Myocyte (in vitro differentiated cells): ENCODE measurements at regions not wholly inside any gene's neighbourhood (a gene's known extent, or its start where the extent isn't known, plus 50 kb on each side); places are given as distances from the start of the nearest gene placed in this dataset.
A peak's percentile ranks its signal among the peaks of the same experiment; 100 is the strongest.
"Not testable (repeated sequence)": the region's sequence is repeated elsewhere in the genome, so short reads cannot be mapped to it uniquely, and the experiment has no call there.

Experiments used
- DNase-seq: peaks from one replicate; pipeline ENCODE4 v3.0.0-alpha.2; 2012; ENCODE audit warnings: low read depth

- no peak for DNase-seq
These were observed 266.2 kb downstream of the KTN1 start for GRCh38 chr14:55845963-55846825.

GRCh38 chr14:55846826-55847446 lies 266.9 kb downstream of the KTN1 start:
- DNase-seq = no peak

- peak; percentile 8 for DNase-seq
These were observed 267.8 kb downstream of the KTN1 start for GRCh38 chr14:55847766-55848165.

DNA sequence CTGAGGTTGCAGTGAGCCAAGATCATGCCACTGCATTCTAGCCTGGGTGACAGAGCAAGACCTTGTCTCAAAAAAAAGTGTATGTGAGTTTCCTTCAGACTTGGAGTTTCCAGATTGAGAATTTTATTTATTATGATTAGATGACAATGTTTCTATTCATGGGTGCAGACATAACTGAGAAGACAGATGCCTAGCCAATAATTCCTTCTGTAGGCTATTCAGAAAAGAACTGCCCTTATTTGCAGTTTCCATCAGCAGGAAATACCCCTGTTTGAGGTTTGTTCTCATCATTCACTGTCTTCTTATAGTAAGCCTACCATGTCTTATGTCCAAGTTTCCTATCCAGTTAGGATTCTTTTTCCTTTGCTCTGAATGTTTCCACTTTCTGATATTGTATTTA lies 269.0 kb downstream of the KTN1 start:
- DNase-seq = no peak

- DNase-seq = no peak
These were observed 268.4 kb upstream of the PELI2 start for GRCh38 chr14:55849833-55850232.

- peak; percentile 17 for DNase-seq
These were observed 267.4 kb upstream of the PELI2 start for GRCh38 chr14:55850825-55851241.

GRCh38 chr14:55851301-55851700 lies 266.9 kb upstream of the PELI2 start:
- DNase-seq = no peak

DNA sequence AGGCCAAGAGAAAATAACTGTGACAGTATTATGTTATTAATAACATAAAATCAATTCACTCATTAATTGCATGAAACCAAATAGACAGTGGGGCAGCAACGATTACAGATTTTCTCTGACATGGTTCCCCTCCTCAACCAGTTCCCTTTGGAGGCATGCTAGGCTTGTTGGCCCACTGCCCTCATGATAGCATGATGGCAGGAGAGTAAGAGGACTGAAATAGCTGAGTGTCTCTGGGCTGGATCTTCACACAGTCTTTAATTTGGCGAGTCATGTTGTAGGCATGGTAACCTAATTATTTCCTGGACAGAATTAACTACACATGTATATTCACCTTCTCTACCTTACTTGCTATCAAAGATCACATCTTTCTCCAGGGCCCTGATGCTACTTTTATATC lies 266.2 kb upstream of the PELI2 start:
- DNase-seq = peak; percentile 17

DNA sequence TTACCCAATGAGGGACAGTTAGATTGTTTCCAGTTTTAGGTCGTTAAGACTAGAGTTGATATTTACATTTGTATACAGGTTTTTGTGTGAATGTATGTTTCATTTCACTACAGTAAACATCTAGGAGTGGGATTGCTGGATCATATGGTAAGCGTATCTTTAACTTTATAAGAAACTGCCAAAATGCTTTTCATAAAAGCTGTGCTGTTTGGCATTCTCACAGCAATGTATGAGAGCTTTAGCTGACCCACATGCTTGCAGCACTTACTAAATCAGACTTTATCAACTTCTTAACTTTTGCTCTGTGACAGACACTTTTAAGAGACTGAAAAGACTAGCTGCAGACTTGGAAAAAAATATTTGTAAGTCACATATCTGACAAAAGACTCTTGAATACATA lies 262.5 kb upstream of the PELI2 start:
- DNase-seq = no peak

- no peak for DNase-seq
These were observed 259.6 kb upstream of the PELI2 start for GRCh38 chr14:55858604-55859003.

- not testable (repeated sequence) for DNase-seq
These were observed 256.6 kb upstream of the PELI2 start for GRCh38 chr14:55861561-55861960.

GRCh38 chr14:55864890-55865655 lies 253.1 kb upstream of the PELI2 start:
- no peak for DNase-seq

DNA sequence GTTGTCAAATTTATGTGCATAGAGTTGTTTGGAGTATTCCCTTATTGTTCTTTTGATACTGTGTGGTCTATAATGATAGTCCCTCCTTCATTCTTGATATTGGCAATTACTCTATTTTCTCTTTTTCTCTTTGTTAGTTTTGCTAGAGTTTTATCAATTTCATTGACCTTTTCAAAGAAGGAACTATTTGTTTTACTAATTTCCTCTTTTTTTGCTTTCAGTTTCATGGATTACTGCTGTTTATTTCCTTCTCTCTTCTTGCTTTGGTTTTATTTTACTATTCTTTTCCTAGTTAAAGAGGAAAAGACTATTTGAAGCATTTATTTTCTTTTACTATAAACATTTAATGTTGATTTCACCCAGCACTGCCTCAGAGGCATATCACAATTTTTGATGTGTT lies 250.9 kb upstream of the PELI2 start:
- no peak for DNase-seq

- no peak for DNase-seq
These were observed 250.5 kb upstream of the PELI2 start for GRCh38 chr14:55867719-55868118.

DNA sequence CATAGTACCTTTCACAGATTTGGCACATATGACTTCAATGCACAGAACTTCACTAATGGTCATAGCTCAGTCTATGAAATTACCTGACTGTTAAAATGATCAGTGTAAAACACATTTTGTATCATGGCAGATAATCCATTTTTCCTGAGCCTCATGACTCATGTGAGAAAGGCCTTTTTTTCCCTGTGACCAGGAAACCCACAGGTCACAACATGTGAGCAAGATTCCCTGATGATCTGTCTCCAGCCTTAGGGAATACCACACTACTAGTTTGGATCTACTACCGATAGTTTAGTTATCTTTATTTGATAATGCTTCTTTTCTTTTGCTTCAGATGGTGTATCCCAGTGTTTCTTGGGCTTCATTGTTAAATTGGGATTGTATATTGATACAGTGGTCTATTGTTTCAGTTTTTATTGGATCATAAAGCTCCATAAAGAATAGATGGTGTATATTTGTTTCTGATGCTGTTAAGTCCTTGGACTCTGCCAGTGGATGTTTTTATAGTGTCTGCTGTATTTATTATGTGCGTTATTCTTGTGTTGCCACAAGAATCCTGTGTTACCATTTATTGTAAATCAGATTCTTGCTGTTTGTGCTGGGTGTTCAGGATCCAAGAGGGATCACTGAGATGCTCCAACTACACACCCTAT lies 248.7 kb upstream of the PELI2 start:
- no peak for DNase-seq

DNA sequence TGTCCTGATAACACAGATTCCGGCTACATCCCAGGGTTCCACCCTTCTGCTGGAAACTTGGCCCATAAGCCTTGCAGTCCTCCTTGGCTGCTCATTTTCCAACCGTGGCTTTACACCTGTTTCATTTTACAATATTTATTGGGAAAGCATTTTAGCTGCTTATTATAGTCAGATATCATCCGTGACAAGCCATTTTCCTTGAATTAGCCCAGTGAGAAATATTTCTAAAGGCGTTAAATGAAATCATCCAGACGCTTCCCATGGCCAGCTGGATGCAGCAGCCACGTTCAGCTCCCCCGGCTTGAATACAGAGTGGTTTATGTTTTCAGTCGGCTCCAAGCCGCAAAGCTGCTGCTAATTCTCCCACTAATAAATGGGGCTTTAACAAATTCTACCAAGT lies 245.0 kb upstream of the PELI2 start:
- no peak for DNase-seq

DNA sequence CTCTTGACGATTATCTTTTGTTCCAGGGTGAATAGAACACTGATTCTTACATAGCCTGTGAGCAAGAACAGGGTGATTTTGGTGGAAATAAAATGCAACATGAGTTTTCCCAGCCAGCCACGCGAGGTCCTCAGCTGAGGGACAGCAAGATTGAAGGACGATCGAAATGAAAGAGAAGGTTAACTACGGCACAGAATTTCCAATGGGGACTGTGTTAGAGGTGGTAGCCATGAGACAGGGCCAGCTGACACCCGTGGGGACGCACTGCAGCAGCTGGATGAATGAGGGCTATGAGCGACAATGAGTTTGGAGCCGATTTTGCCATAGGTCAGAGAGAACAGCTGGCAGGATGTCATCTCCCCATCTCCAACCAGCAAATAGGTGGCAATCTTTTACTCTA lies 243.4 kb upstream of the PELI2 start:
- DNase-seq = peak; percentile 47

- DNase-seq = no peak
These were observed 240.3 kb upstream of the PELI2 start for GRCh38 chr14:55877942-55878341.

- DNase-seq = peak; percentile 38
These were observed 236.5 kb upstream of the PELI2 start for GRCh38 chr14:55881577-55882241.

DNA sequence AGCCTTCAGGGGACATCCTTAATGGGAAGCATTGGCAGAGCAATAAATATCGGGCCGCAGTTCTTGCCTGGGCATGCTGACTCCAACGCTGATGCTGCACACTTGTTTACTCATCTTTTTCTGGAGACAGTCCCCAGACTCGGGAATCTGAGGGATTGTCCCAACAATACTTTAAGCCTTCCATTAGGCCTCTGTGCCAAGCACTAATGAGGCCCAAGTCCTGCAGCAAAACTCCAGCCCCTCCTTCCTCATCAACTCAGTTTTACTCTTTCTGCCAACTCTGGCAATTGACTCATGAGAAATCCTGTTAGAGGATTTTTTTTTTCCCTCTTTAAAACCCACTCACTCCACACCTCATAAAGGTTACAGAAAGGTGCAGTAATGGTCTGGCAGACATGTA lies 233.4 kb upstream of the PELI2 start:
- no peak for DNase-seq

- DNase-seq = no peak
These were observed 229.1 kb upstream of the PELI2 start for GRCh38 chr14:55889124-55889523.
